Spinal cord (tissue), 9 donors: ENCODE measurements at regions not wholly inside any gene's neighbourhood (a gene's known extent, or its start where the extent isn't known, plus 50 kb on each side); places are given as distances from the start of the nearest gene placed in this dataset.

Source experiments
- DNase-seq, 6 donors: peaks; one replicate each; pipeline versions ENCODE4 v3.0.0 to v3.0.0-alpha.2; 2013 to 2015; ENCODE audit warnings: low spot score in 6 of 6, low read depth in 4 of 6
- H3K27ac ChIP-seq: one replicate; pipeline ENCODE4 v1.5.1; 2013; ENCODE audit warnings: low read depth, low read length, control low read depth
- H3K27me3 ChIP-seq: one replicate; pipeline ENCODE4 v1.6.1; 2013; ENCODE audit warnings: low read length; ENCODE audit not compliant: control insufficient read depth, insufficient read depth
- H3K36me3 ChIP-seq: one replicate; pipeline ENCODE4 v1.6.1; 2013; ENCODE audit warnings: low read length; ENCODE audit not compliant: control insufficient read depth, insufficient read depth
- H3K4me1 ChIP-seq: one replicate; pipeline ENCODE4 v1.6.1; 2013; ENCODE audit warnings: low read length; ENCODE audit not compliant: control insufficient read depth, insufficient read depth
- H3K4me3 ChIP-seq: one replicate; pipeline ENCODE4 v1.5.1; 2013; ENCODE audit warnings: low read depth, low read length, control low read depth
- H3K9me3 ChIP-seq: one replicate; pipeline ENCODE4 v1.6.1; 2013; ENCODE audit warnings: low read length; ENCODE audit not compliant: control insufficient read depth, insufficient read depth
- whole genome bisulfite sequencing: methylation state at CpG from one replicate; pipeline ENCODE4 v1.1.5; 2013; ENCODE audit warnings: missing lambda C conversion rate; ENCODE audit not compliant: insufficient coverage; 5-methylcytosine and 5-hydroxymethylcytosine counted together
- donor health status: healthy.

- no CpG with 5 or more reads among the region's 3 CpGs for WGBS
- no peak overlapping the region for H3K4me3 ChIP-seq
Observed at GRCh38 chr10:123544986-123545385, 121.2 kb upstream of the GPR26 start.

DNA sequence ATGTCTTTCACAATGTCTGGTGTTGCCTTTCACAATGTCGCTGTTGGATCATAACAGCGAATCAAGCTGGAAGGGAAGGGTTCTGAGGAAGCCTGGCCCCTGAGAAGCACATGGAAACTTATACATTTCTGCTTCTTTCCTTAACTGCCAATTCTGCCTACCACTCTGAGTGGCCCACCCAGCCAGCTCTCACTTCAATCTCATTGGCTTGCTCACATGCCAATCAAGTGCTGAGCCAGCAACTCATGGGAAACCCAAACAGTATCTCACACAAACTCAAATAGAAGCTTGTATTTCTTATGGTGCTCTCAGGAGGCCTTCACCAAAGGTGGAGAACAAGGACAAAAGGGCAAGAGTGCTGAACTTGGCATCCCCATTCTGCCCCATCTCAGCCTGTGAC, 117.4 kb upstream of the GPR26 start:
- Histone ChIP-seq H3K27me3 (peaks cover 3% of the 10 kb centered on the region), H3K9me3 (peaks cover 2% of the 10 kb centered on the region), H3K27ac (no peak overlapping the region), H3K4me3 (no peak overlapping the region), H3K36me3 (no peaks in the 10 kb centered on the region), H3K4me1 (no peaks in the 10 kb centered on the region)
- DNase-seq, result no peak
- whole genome bisulfite sequencing, result 93% methylated on average over 2 of the region's 2 CpGs

More at GRCh38 chr10:123544986-123545385, 121.2 kb upstream of the GPR26 start:
- H3K27me3 ChIP-seq, result peaks cover 3% of the 10 kb centered on the region
- no peak for DNase-seq
- H3K36me3 ChIP-seq, result no peaks in the 10 kb centered on the region
- H3K9me3 ChIP-seq, result peaks cover 2% of the 10 kb centered on the region
- no peak overlapping the region for H3K27ac ChIP-seq
- H3K4me1 ChIP-seq, result no peaks in the 10 kb centered on the region

- Histone ChIP-seq H3K27ac (no peak overlapping the region), H3K27me3 (peaks cover 3% of the 10 kb centered on the region)
Observed at GRCh38 chr10:123549761-123550454, 116.2 kb upstream of the GPR26 start.

GRCh38 chr10:123550675-123551096, 115.5 kb upstream of the GPR26 start:
- Histone ChIP-seq H3K4me3 (no peak overlapping the region), H3K36me3 (no peaks in the 10 kb centered on the region), H3K9me3 (no peaks in the 10 kb centered on the region), H3K27ac (no peak overlapping the region), H3K27me3 (peaks cover 3% of the 10 kb centered on the region), H3K4me1 (no peaks in the 10 kb centered on the region)
- peak in 1 of 6 donors; percentile 32 for DNase-seq
- 46% methylated on average over 9 of the region's 9 CpGs for WGBS

More at GRCh38 chr10:123549761-123550454, 116.2 kb upstream of the GPR26 start:
- no peaks in the 10 kb centered on the region for H3K9me3 ChIP-seq
- no peak overlapping the region for H3K4me3 ChIP-seq
- WGBS, result 73% methylated on average over 5 of the region's 7 CpGs
- no peak for DNase-seq
- H3K4me1 ChIP-seq, result no peaks in the 10 kb centered on the region
- H3K36me3 ChIP-seq, result no peaks in the 10 kb centered on the region

GRCh38 chr10:123551259-123551658, 114.9 kb upstream of the GPR26 start:
- Histone ChIP-seq H3K4me3 (no peak overlapping the region), H3K27me3 (peaks cover 3% of the 10 kb centered on the region)
- WGBS, result 93% methylated on average over 7 of the region's 7 CpGs

DNA sequence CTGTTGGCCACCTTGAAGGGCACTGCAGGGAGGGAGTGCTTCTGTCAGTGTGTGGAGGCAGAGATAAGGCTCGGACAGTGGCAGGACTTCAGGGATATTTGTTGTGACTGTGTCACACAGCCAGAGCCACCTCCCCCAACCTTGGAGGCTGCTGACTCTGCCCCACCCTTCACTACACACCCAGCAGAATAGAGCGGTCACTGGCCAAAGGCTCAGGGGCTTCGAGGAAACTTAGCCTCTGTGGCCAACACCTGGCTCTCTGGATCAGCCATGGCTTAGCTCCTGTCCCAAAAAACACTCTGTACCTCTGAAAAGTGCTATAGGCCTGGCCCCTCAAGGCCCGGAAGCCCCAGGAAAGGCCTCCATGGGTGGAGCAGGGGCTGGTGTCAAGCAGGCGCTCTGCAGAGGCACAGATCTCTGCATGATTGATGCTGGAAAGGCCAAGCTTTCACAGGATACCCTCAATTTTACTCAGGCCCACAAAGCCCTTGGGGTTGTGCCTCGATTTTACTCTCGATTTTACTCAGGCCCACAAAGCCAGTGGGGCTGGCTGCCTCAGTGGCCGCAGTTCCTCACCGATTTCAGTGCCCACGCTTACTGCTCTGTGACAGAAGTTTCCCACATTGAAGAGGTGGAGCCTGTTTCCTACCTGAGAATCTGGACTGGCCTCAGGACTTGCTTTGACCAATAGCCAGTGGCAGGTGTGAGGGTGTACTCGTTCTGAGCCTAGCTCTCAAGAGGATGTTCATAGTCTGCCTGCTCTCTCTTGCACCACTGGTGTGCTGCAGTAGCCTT, 113.2 kb upstream of the GPR26 start:
- DNase-seq, result no peak
- 88% methylated on average over 10 of the region's 11 CpGs for WGBS
- Histone ChIP-seq H3K9me3 (no peaks in the 10 kb centered on the region), H3K4me1 (peaks cover 4% of the 10 kb centered on the region), H3K4me3 (no peak overlapping the region), H3K27me3 (peaks cover 7% of the 10 kb centered on the region), H3K27ac (no peak overlapping the region), H3K36me3 (no peaks in the 10 kb centered on the region)

More at GRCh38 chr10:123551259-123551658, 114.9 kb upstream of the GPR26 start:
- Histone ChIP-seq H3K4me1 (peaks cover 4% of the 10 kb centered on the region), H3K9me3 (no peaks in the 10 kb centered on the region), H3K27ac (no peak overlapping the region), H3K36me3 (no peaks in the 10 kb centered on the region)
- DNase-seq, result no peak

GRCh38 chr10:123553810-123554430, 112.2 kb upstream of the GPR26 start:
- no peak overlapping the region for H3K27ac ChIP-seq
- peaks cover 6% of the 10 kb centered on the region for H3K27me3 ChIP-seq
- H3K4me3 ChIP-seq, result no peak overlapping the region
- no peaks in the 10 kb centered on the region for H3K36me3 ChIP-seq
- DNase-seq, result no peak
- no peaks in the 10 kb centered on the region for H3K9me3 ChIP-seq
- 80% methylated on average over 6 of the region's 10 CpGs for whole genome bisulfite sequencing
- H3K4me1 ChIP-seq, result peaks cover 12% of the 10 kb centered on the region

GRCh38 chr10:123554656-123555055, 111.5 kb upstream of the GPR26 start:
- Histone ChIP-seq H3K27me3 (peaks cover 4% of the 10 kb centered on the region), H3K9me3 (no peaks in the 10 kb centered on the region), H3K27ac (no peak overlapping the region), H3K36me3 (no peaks in the 10 kb centered on the region), H3K4me3 (no peak overlapping the region), H3K4me1 (peaks cover 19% of the 10 kb centered on the region)
- 89% methylated on average over 7 of the region's 8 CpGs for WGBS
- no peak for DNase-seq

DNA sequence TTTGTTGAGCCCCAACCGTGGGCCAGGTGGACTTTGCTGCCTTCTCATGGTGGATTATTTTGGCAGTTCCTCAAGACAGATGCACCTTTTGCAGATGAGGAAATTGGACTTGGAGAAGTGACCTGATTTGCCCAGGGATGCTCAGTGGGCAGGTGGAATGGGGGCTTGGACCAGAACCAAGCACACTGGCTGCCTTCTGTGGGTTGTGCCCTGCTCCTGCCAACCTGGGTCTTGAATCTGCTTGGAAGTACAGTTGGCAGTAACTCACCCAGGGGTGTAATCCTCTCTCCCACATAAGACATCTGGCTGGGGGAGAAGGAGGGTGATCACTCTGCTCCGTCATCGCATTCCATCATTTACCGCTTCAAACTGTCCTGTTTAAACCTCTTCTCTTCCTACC, 110.5 kb upstream of the GPR26 start:
- no peak overlapping the region for H3K27ac ChIP-seq
- H3K4me1 ChIP-seq, result peaks cover 22% of the 10 kb centered on the region
- no peaks in the 10 kb centered on the region for H3K36me3 ChIP-seq
- no peaks in the 10 kb centered on the region for H3K9me3 ChIP-seq
- H3K4me3 ChIP-seq, result no peak overlapping the region
- 90% methylated on average over 3 of the region's 4 CpGs for WGBS
- no peak for DNase-seq
- peaks cover 6% of the 10 kb centered on the region for H3K27me3 ChIP-seq
